HepG2 (cell line): ENCODE measurements at regions not wholly inside any gene's neighbourhood (a gene's known extent, or its start where the extent isn't known, plus 50 kb on each side); places are given as distances from the start of the nearest gene placed in this dataset.
A peak's percentile ranks its signal among the peaks of the same experiment; 100 is the strongest.

Source experiments
- ATF5 ChIP-seq: sonication (generic); formaldehyde crosslinking; IDR thresholded peaks from 2 replicates; pipeline ENCODE4 v1.4.0; 2020; ENCODE audit warnings: mild to moderate bottlenecking, low read depth, missing genetic modification reagents
- CREB1 ChIP-seq, 2 experiments: fragments of 450-650 bp in 1 of 2; IDR thresholded peaks; 2 replicates each; pipeline ENCODE4 v1.6.1; 2016 to 2017; ENCODE audit warnings: control low read depth in 1 of 2, mild to moderate bottlenecking in 1 of 2, missing compliant biosample characterization in 1 of 2, missing genetic modification characterization in 1 of 2
- HDAC2 ChIP-seq: sonication (generic); formaldehyde crosslinking; IDR thresholded peaks from 2 replicates; pipeline ENCODE4 v1.4.0; 2020; ENCODE audit warnings: missing genetic modification reagents
- HDAC6 ChIP-seq: fragments of 200-600 bp; sonication (generic); IDR thresholded peaks from 2 replicates; pipeline ENCODE4 v1.7.0; 2017; ENCODE audit warnings: mild to moderate bottlenecking, antibody characterized with exemption, low read length, low read depth
- MYPOP ChIP-seq: sonication (generic); formaldehyde crosslinking; IDR thresholded peaks from 2 replicates; pipeline ENCODE4 v1.8.1; 2023; ENCODE audit warnings: mild to moderate bottlenecking, moderate library complexity, missing genetic modification reagents
- NCOA2 ChIP-seq: sonication (generic); formaldehyde crosslinking; IDR thresholded peaks from 2 replicates; pipeline ENCODE4 v1.8.0; 2022; ENCODE audit warnings: inconsistent platforms
- NFE2 ChIP-seq: sonication (generic); formaldehyde crosslinking; IDR thresholded peaks from 2 replicates; pipeline ENCODE4 v1.4.0; 2020; ENCODE audit warnings: missing genetic modification reagents
- ZC3H4 ChIP-seq: sonication (generic); formaldehyde crosslinking; IDR thresholded peaks from 2 replicates; pipeline ENCODE4 v1.4.0; 2020; ENCODE audit warnings: missing genetic modification reagents, borderline replicate concordance
- ZHX1 ChIP-seq: sonication (generic); formaldehyde crosslinking; IDR thresholded peaks from 2 replicates; pipeline ENCODE4 v1.8.1; 2022; ENCODE audit warnings: low read depth, mild to moderate bottlenecking, missing genetic modification reagents
- ZNF12 ChIP-seq: sonication (generic); formaldehyde crosslinking; IDR thresholded peaks from 2 replicates; pipeline ENCODE4 v1.5.0; 2020; ENCODE audit warnings: missing genetic modification reagents
- ZNF280D ChIP-seq: sonication (generic); formaldehyde crosslinking; IDR thresholded peaks from 2 replicates; pipeline ENCODE4 v1.5.1; 2020; ENCODE audit warnings: mild to moderate bottlenecking, missing genetic modification reagents
- ZNF503 ChIP-seq: sonication (generic); formaldehyde crosslinking; IDR thresholded peaks from 2 replicates; pipeline ENCODE4 v1.4.0; 2020; ENCODE audit warnings: missing genetic modification reagents
- ZNF609 ChIP-seq: sonication (generic); formaldehyde crosslinking; IDR thresholded peaks from 2 replicates; pipeline ENCODE4 v1.4.0; 2020; ENCODE audit warnings: mild to moderate bottlenecking, missing genetic modification reagents, borderline replicate concordance
- ZNF740 ChIP-seq: sonication (generic); formaldehyde crosslinking; IDR thresholded peaks from 2 replicates; pipeline ENCODE4 v1.4.0; 2020; ENCODE audit warnings: missing genetic modification reagents

GRCh38 chr2:186308347-186308746, 177.7 kb upstream of the ZC3H15 start (continued):
- TF ChIP-seq ZC3H4 (CRISPR knock-in tag) (no peak), NFE2 (CRISPR knock-in tag) (no peak), ZHX1 (CRISPR knock-in tag) (no peak), ZNF12 (CRISPR knock-in tag) (no peak), HDAC6 (no peak), ZNF740 (no peak), ZNF609 (CRISPR knock-in tag) (no peak), CREB1 (IDR thresholded peaks at IDR 0.05) (no peak), CREB1 (CRISPR knock-in tag; IDR thresholded peaks at IDR 0.05) (peak; percentile 45; the same call in 1 of the 2 replicates), ATF5 (CRISPR knock-in tag) (no peak), NCOA2 (CRISPR knock-in tag) (no peak), HDAC2 (peak; percentile 61), ZNF280D (no peak), ZNF503 (CRISPR knock-in tag) (peak; percentile 27; the same call in 1 of the 2 replicates), MYPOP (no peak)
